Activated CD8-positive, alpha-beta memory T cell treated with anti-CD3 and anti-CD28 coated beads, Interleukin-2, amount 50 U/mL, for 24 hours (primary cell): ENCODE measurements at regions not wholly inside any gene's neighbourhood (a gene's known extent, or its start where the extent isn't known, plus 50 kb on each side); places are given as distances from the start of the nearest gene placed in this dataset.

Experiments
- DNase-seq: peaks from one replicate; pipeline ENCODE4 v3.0.0-alpha.2; 2020; ENCODE audit errors: extremely low read depth

GRCh38 chr12:124445826-124446225, 121.6 kb downstream of the NCOR2 start:
- no peak for DNase-seq

DNA sequence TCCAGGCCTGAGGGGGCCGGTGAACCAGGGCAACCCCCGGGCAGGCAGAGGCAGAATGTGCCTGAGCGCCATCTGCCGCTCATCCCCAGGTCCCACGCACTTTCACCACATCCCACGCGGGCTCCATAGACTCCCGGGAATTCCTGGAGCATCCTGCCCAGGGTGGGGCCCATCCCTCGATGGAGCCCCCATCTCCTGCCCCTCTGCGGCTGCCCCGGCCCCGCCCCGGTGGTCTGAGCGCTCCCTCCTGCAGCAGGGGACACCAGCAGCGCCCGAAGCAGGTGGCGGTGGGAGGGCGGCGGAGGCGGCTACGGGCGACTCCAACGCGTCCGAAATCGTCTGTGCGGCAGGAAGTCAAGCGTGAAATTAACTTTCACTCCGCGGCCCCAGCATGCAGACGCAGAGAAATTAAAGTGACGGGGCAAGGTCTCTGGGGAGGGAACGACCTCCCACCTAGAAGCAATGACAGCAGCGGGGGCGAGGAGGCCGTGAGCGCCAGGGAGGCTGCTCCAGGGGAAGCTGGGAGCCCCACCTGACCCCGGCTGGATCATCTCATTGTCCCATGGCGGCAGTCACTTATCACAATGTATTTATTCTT, 122.2 kb downstream of the NCOR2 start:
- DNase-seq = no peak

GRCh38 chr12:124443931-124444712, 123.3 kb downstream of the NCOR2 start:
- no peak for DNase-seq

- no peak for DNase-seq
These were observed 124.5 kb downstream of the NCOR2 start for GRCh38 chr12:124442772-124443445.

DNA sequence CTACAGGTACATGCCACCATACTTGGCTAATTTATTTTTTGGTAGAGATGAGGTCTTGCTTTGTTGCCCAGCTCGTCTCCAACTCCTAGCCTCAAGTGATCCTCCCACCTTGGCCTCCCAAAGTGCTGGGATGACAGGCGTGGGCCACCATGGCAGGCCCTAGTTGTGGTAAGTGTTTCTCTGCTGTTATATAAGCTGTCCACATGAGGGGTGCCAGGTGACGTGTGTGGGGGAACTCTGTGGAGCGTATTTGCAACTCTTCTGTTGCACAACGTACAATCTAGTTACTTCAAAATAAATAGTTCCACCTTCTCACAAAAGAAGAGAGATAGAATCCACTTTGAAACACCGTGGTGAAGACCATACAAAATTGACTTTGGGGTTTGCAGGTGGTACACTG, 125.1 kb downstream of the NCOR2 start:
- DNase-seq = no peak

DNA sequence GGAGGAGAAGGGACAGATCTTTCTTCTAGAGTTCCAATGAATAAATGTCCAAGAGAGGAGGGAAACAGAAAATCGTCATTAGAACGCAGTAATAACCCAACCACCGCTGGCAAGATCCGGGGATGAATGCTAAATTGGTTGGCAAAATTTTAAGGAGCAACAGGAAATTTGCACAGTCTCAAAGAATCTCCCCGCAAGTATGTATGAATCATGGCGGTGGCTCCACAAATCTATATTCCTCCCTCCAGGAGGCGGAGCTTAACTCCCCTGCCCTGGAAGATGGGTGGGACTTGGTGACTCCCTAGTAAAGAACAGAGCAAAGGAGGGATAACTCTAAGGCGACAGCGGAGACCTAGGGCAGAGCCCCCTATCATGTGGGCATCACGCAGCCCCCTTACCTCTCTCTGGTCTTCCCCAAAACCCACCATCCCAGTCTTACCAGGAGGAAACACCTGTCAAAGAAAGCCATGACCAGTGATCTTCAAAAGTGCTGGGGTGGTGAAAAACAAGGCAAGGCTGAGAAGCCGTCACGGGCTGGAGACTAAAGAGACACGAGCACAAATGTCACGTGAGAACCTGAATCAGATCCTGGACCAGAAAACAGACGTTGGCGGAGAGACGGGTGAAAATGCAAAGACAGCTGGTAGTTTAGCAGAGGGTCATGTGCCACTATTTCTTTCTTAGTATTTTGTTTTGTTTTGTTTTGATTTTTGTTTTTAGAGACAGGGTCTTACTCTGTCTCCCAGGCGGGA, 125.8 kb downstream of the NCOR2 start:
- no peak for DNase-seq

DNA sequence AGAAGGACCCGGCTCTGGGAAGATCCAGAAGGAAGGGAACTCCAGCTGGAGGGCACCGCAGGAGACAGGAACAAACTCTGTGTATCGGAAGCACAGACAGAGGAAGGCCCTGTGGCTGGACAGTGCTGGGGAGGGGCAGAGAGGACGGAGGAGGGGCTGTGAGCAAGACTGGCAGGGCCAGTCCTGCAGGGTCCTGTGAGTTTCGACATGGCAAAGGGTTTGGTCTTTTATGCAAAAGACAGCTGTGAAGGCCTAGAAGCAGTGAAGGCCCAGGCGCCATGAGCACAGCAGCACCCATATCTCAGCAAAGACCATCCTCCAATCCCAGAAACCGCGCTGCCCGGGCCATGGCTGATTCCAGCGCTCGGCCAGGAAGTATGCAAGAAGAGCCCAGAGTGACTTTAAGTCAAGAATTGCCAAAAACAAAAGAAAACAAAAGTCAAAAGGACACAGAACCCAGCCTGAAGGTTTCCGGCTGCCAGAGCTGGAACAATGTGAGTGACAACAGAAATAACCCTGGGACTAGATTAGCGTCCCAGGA, 126.5 kb downstream of the NCOR2 start:
- no peak for DNase-seq

DNA sequence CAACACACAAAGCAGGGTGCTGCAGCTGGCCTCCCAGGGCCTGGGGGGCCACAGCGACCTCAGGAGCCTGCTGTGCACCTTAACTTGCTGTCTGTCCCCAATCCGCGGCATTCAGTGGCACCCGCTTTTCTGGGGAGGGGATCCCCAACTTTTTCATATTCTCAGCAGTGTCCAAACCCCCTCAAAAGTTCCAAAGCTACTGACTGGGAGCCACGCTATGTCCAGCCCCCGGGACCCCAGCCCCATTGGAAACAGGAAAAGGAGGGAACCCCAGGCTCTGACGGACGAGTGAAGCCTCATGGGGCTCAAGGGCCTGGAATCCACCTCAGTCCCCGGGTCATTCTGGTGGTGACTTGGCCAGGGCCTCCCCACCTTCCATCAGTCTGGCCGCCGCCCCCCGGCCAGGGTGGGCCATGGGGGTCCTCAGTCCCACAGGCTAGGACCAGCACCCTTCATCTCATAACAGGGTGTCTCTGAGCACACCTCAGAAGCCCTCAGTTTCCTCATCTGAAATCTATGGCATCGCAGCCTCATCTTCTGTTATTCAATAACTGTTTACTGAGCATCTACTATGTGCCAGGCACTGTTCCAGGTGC, 127.3 kb downstream of the NCOR2 start:
- DNase-seq = no peak

DNA sequence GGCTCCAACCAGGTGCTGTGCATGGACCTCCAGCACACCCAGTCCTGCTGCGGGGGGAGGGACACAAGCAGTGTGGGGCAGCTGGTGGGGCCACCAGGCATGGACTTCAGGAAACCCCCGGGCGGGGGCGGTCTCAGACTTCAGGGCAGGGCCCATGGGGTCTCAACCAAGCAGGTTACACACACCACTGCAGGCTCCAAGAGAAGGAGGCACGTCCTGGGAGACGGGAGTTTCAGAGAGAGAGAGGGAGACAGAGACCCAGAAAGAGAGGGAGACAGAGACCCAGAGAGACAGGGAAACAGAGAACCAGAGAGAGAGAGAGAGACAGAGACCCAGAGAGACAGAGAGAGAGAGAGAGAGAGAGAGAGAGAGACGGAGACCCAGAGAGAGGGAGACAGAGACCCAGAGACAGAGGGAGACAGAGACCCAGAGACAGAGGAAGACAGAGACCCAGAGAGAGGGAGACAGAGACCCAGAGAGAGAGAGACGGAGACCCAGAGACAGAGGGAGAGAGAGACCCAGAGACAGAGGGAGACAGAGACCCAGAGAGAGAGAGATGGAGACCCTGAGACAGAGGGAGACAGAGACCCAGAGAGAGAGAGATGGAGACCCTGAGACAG, 128.9 kb downstream of the NCOR2 start:
- no peak for DNase-seq

- no peak for DNase-seq
These were observed 129.6 kb downstream of the NCOR2 start for GRCh38 chr12:124437617-124438436.

GRCh38 chr12:124437121-124437520, 130.3 kb downstream of the NCOR2 start:
- DNase-seq = no peak

DNA sequence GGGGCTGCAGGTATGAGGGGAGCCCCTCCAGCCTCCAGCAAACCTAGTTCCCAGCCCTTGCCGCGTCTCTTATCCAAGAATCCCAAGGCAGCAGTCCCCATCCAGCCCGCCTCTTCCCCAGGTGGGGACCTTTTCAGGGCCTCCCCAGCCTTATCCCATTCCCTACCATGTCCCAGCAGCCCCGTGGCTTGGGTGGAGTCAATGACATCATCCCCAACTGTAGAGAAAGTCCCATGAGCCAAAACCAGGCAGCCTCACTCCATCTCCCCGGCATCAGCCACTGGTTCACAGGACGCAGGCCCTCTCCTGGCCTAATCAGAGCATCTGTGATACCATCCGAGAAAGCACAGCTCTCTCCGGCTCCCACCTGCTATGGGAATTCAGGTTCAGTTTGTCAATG, 131.0 kb downstream of the NCOR2 start:
- no peak for DNase-seq

GRCh38 chr12:124435806-124436345, 131.5 kb downstream of the NCOR2 start:
- no peak for DNase-seq

DNA sequence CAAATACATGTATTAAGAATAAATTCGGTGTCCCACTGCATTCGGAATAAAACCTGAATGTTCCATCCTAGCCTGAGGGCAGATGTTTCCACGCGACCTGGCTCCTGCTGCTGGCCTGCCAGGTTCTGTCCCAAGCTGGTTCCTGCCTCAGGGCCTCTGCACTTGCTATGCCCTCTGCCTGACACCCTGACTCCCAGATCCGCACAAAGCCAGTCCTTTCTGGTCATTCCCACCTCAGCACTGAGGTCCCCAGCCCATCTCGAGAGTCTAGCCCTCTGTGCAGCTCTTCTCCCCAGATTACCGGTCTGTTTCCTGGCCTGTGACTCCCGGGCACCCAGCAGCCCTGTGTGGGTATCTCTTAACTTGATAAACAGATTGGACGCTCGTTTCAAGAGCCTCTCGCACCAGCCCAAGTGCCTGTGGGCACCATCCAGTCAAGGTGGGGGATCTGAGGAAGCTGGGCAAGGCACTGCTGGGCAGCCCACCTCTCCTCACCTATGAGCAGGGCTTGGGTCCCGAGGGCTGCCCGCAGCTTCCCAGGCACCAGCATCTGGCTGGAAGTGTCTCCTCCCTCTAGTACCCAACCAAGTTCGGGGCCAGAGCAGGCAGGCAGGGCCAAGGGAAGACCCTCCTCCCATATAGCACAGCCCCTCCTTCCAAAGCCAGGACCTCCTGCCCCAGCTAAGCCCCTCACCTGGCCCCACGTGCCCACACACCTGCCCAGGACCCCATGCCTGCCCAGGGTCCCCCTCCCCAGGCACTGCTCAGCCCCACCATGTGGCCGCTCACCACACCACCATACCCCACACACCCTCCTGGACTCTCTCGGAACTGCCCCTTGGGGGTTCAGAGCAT, 132.2 kb downstream of the NCOR2 start:
- DNase-seq = no peak

DNA sequence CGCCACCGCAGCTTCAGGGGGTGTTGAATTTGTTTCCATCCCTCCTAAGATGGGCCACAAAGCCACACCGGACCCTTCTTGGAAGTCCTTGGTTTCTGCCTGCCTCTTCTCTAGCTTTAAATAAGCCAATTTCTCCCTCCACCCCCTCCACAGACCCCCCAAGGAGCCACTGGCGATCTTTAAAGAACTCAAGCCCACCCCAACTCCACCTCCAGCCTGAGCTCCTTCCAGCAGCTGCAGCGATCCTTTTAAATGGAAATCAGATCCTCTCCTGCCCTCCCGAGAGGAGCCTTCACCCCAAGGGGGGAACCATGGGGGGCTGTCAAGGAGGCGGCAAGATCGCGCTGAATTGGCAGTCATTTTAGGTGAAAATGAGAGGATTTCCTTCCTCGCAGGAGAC, 133.1 kb downstream of the NCOR2 start:
- DNase-seq = no peak

GRCh38 chr12:124433879-124434278, 133.5 kb downstream of the NCOR2 start:
- DNase-seq = no peak

DNA sequence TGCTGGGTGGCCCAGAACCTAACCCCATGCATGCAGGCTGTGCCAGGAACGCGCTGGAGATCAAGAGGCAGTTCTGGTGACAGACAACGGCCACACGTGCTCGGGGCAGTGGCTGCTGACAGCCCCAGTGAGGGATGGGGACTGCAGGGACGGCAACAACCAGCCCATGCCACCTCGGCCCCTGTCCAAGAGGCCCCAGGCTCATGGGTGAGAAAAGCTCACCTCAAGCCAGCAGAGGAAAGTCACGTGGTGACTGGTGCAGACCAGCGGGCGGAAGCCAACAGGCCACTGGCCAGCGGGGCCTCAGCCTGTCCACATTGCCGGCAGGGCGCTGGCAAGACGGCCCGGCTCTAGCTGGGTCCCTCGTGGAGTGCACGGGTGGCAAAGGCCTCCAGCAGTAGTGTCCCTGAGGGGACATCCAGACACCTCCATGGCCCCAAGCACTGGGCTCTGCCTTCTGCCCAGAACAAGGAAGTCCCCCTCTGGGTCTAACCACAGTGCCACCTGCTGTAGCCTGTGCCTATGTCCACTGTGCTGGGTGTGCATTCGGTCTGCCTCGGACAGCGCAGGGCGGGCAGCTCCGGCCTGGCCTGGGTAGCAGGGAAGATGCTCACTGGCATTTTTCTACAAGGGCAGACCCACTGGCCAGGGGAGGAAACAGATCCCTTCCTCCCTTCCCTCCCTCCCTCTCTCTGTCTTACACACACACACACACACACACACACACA, 134.1 kb downstream of the NCOR2 start:
- DNase-seq = no peak

- no peak for DNase-seq
These were observed 135.0 kb downstream of the NCOR2 start for GRCh38 chr12:124432376-124432775.
